Trophoblast cell (in vitro differentiated cells and primary cell): ENCODE measurements at regions not wholly inside any gene's neighbourhood (a gene's known extent, or its start where the extent isn't known, plus 50 kb on each side); places are given as distances from the start of the nearest gene placed in this dataset.
"Not testable (repeated sequence)": the region's sequence is repeated elsewhere in the genome, so short reads cannot be mapped to it uniquely, and the experiment has no call there.

Source experiments
- DNase-seq, 2 donors: peaks; one replicate each; pipeline ENCODE4 v3.0.0-alpha.2; 2016
- H2AFZ ChIP-seq: 2 replicates; pipeline ENCODE4 v1.6.1; 2013; ENCODE audit warnings: low read length, moderate library complexity, mild to moderate bottlenecking; ENCODE audit not compliant: insufficient read depth, poor library complexity
- H2AK5ac ChIP-seq: 2 replicates; pipeline ENCODE4 v1.6.1; 2013; ENCODE audit warnings: mild to moderate bottlenecking, low read length
- H2BK120ac ChIP-seq: 2 replicates; pipeline ENCODE4 v1.6.1; 2013; ENCODE audit warnings: low read length, mild to moderate bottlenecking, moderate library complexity; ENCODE audit not compliant: insufficient read depth, poor library complexity
- H2BK12ac ChIP-seq: 2 replicates; pipeline ENCODE4 v1.6.1; 2013; ENCODE audit warnings: mild to moderate bottlenecking, low read length, moderate library complexity
- H2BK5ac ChIP-seq: 2 replicates; pipeline ENCODE4 v1.6.1; 2013; ENCODE audit warnings: low read length, low read depth, moderate library complexity, mild to moderate bottlenecking; ENCODE audit not compliant: poor library complexity
- H3K14ac ChIP-seq: 2 replicates; pipeline ENCODE4 v1.6.1; 2013; ENCODE audit warnings: mild to moderate bottlenecking, low read length
- H3K18ac ChIP-seq: 2 replicates; pipeline ENCODE4 v1.6.1; 2013; ENCODE audit warnings: mild to moderate bottlenecking, low read length
- H3K23ac ChIP-seq: 2 replicates; pipeline ENCODE4 v1.6.1; 2013; ENCODE audit warnings: low read length
- H3K27ac ChIP-seq: 2 replicates; pipeline ENCODE4 v1.5.1; 2013; ENCODE audit warnings: low read depth, mild to moderate bottlenecking, inconsistent platforms, low read length, moderate library complexity
- H3K27me3 ChIP-seq: 2 replicates; pipeline ENCODE4 v1.6.1; 2013; ENCODE audit warnings: inconsistent platforms, mild to moderate bottlenecking, low read length, moderate library complexity; ENCODE audit not compliant: insufficient read depth
- H3K36me3 ChIP-seq, 2 experiments: 1 replicate in 1 of 2; 2 replicates in 1 of 2; pipeline ENCODE4 v1.6.1; 2013; ENCODE audit warnings: low read length in 2 of 2, mild to moderate bottlenecking in 2 of 2, moderate library complexity in 1 of 2; ENCODE audit not compliant: insufficient read depth in 2 of 2, control insufficient read depth in 1 of 2
- H3K4ac ChIP-seq: 2 replicates; pipeline ENCODE4 v1.6.1; 2013; ENCODE audit warnings: low read depth, mild to moderate bottlenecking, low read length, moderate library complexity
- H3K4me1 ChIP-seq, 2 experiments: 1 replicate in 1 of 2; 2 replicates in 1 of 2; pipeline ENCODE4 v1.6.1; 2013; ENCODE audit warnings: low read length in 2 of 2, mild to moderate bottlenecking in 2 of 2, moderate library complexity in 1 of 2; ENCODE audit not compliant: insufficient read depth in 2 of 2, control insufficient read depth in 1 of 2
- H3K4me2 ChIP-seq: 2 replicates; pipeline ENCODE4 v1.6.1; 2013; ENCODE audit warnings: inconsistent platforms, mild to moderate bottlenecking, low read length, moderate library complexity
- H3K4me3 ChIP-seq: 2 replicates; pipeline ENCODE4 v1.5.1; 2013; ENCODE audit warnings: mild to moderate bottlenecking, low read depth, low read length, inconsistent platforms
- H3K79me1 ChIP-seq: one replicate; pipeline ENCODE4 v1.6.1; 2013; ENCODE audit warnings: low read length
- H3K79me2 ChIP-seq: 2 replicates; pipeline ENCODE4 v1.6.1; 2013; ENCODE audit warnings: low read length, mild to moderate bottlenecking; ENCODE audit not compliant: control insufficient read depth, insufficient read depth, poor library complexity
- H3K9ac ChIP-seq: 2 replicates; pipeline ENCODE4 v1.6.1; 2013; ENCODE audit warnings: mild to moderate bottlenecking, low read length
- H3K9me3 ChIP-seq: 2 replicates; pipeline ENCODE4 v1.6.1; 2013; ENCODE audit warnings: low read depth, mild to moderate bottlenecking, control low read depth, inconsistent platforms, low read length; ENCODE audit not compliant: insufficient read depth
- H4K12ac ChIP-seq: 2 replicates; pipeline ENCODE4 v1.6.1; 2013; ENCODE audit warnings: low read depth, mild to moderate bottlenecking, low read length, moderate library complexity
- H4K8ac ChIP-seq: 2 replicates; pipeline ENCODE4 v1.6.1; 2013; ENCODE audit warnings: low read depth, mild to moderate bottlenecking, low read length, moderate library complexity
- H4K91ac ChIP-seq: one replicate; pipeline ENCODE4 v1.6.1; 2013; ENCODE audit warnings: low read depth, mild to moderate bottlenecking, low read length, moderate library complexity
- WGBS: extraction: QIAGEN DNeasy Blood & Tissue Kit; methylation state at CpG from one replicate; pipeline ENCODE4 v1.1.7; 2013; ENCODE audit warnings: missing lambda C conversion rate; ENCODE audit not compliant: insufficient read length, insufficient coverage; ENCODE audit errors: extremely low coverage; 5-methylcytosine and 5-hydroxymethylcytosine counted together

- H2BK120ac ChIP-seq: no peak overlapping the region
- H3K4me2 ChIP-seq: no peak overlapping the region
- H4K8ac ChIP-seq: no peak overlapping the region
- H3K27ac ChIP-seq: no peak overlapping the region
- no peak overlapping the region for H3K4me3 ChIP-seq
- no peak overlapping the region for H3K9ac ChIP-seq
- H4K12ac ChIP-seq: no peak overlapping the region
- no peak overlapping the region for H3K23ac ChIP-seq
- no peak overlapping the region for H3K14ac ChIP-seq
- peaks cover 0 to 2% of the 10 kb centered on the region in 2 experiments for H3K4me1 ChIP-seq
- WGBS: no CpG with 5 or more reads among the region's 8 CpGs
- no peak overlapping the region for H3K4ac ChIP-seq
- H3K79me2 ChIP-seq: no peaks in the 10 kb centered on the region
- H3K79me1 ChIP-seq: no peaks in the 10 kb centered on the region
- no peak for DNase-seq
- H2BK12ac ChIP-seq: no peak overlapping the region
- H2AK5ac ChIP-seq: no peak overlapping the region
- no peak overlapping the region for H2BK5ac ChIP-seq
- H3K9me3 ChIP-seq: no peaks in the 10 kb centered on the region
- H3K27me3 ChIP-seq: no peaks in the 10 kb centered on the region
- H3K36me3 ChIP-seq: no peaks in the 10 kb centered on the region
- no peak overlapping the region for H4K91ac ChIP-seq
- H2AFZ ChIP-seq: no peak overlapping the region
- H3K18ac ChIP-seq: no peak overlapping the region
These were observed 219.0 kb downstream of the ZNF608 start for GRCh38 chr5:124527220-124527991.

- H3K18ac ChIP-seq, H3K4ac ChIP-seq: not testable (repeated sequence)
- WGBS: no CpG with 5 or more reads among the region's 4 CpGs
These were observed 220.4 kb downstream of the ZNF608 start for GRCh38 chr5:124526079-124526478.

GRCh38 chr5:124524552-124525232, 221.7 kb downstream of the ZNF608 start:
- no peak overlapping the region for H3K14ac ChIP-seq
- no peak overlapping the region for H3K18ac ChIP-seq

More at GRCh38 chr5:124526079-124526478, 220.4 kb downstream of the ZNF608 start:
- H3K79me1 ChIP-seq, H3K4me2 ChIP-seq, H3K14ac ChIP-seq, H3K9ac ChIP-seq, H3K79me2 ChIP-seq, H3K9me3 ChIP-seq, DNase-seq, H2BK120ac ChIP-seq, H3K4me3 ChIP-seq, H3K27ac ChIP-seq, H2BK5ac ChIP-seq, H3K23ac ChIP-seq, H2AK5ac ChIP-seq, H3K4me1 ChIP-seq, H3K27me3 ChIP-seq, H2AFZ ChIP-seq, H4K12ac ChIP-seq, H2BK12ac ChIP-seq, H4K8ac ChIP-seq, H3K36me3 ChIP-seq, H4K91ac ChIP-seq: not testable (repeated sequence)

GRCh38 chr5:124523897-124524296, 222.5 kb downstream of the ZNF608 start:
- no CpG with 5 or more reads among the region's 5 CpGs for WGBS
- DNase-seq: no peak
- Histone ChIP-seq H2BK5ac (no peak overlapping the region), H4K12ac (no peak overlapping the region), H3K4me1 (peaks cover 0 to 2% of the 10 kb centered on the region in 2 experiments), H2AK5ac (no peak overlapping the region), H3K4ac (no peak overlapping the region), H3K4me3 (no peak overlapping the region), H4K91ac (no peak overlapping the region), H3K36me3 (no peaks in the 10 kb centered on the region), H3K18ac (no peak overlapping the region), H2AFZ (no peak overlapping the region), H3K79me2 (no peaks in the 10 kb centered on the region), H3K4me2 (no peak overlapping the region), H3K79me1 (no peaks in the 10 kb centered on the region), H3K23ac (no peak overlapping the region), H3K9ac (no peak overlapping the region), H3K9me3 (no peaks in the 10 kb centered on the region), H4K8ac (no peak overlapping the region), H3K27me3 (no peaks in the 10 kb centered on the region), H2BK120ac (no peak overlapping the region), H3K27ac (no peak overlapping the region), H3K14ac (no peak overlapping the region), H2BK12ac (no peak overlapping the region)

More at GRCh38 chr5:124524552-124525232, 221.7 kb downstream of the ZNF608 start:
- Histone ChIP-seq H3K4me2 (no peak overlapping the region), H3K9ac (no peak overlapping the region), H3K79me2 (no peaks in the 10 kb centered on the region), H3K36me3 (no peaks in the 10 kb centered on the region), H4K91ac (no peak overlapping the region), H3K4me3 (no peak overlapping the region), H3K23ac (no peak overlapping the region), H3K4ac (no peak overlapping the region), H3K27me3 (no peaks in the 10 kb centered on the region), H3K27ac (no peak overlapping the region), H2BK12ac (no peak overlapping the region), H2BK5ac (no peak overlapping the region), H2BK120ac (no peak overlapping the region), H4K8ac (no peak overlapping the region), H2AFZ (no peak overlapping the region), H4K12ac (no peak overlapping the region), H3K4me1 (peaks cover 0 to 2% of the 10 kb centered on the region in 2 experiments), H3K9me3 (no peaks in the 10 kb centered on the region), H3K79me1 (no peaks in the 10 kb centered on the region), H2AK5ac (no peak overlapping the region)
- no CpG with 5 or more reads among the region's 6 CpGs for WGBS
- no peak for DNase-seq
